ENCODE measurements at regions not wholly inside any gene's neighbourhood (a gene's known extent, or its start where the extent isn't known, plus 50 kb on each side); places are given as distances from the start of the nearest gene placed in this dataset.

DNA sequence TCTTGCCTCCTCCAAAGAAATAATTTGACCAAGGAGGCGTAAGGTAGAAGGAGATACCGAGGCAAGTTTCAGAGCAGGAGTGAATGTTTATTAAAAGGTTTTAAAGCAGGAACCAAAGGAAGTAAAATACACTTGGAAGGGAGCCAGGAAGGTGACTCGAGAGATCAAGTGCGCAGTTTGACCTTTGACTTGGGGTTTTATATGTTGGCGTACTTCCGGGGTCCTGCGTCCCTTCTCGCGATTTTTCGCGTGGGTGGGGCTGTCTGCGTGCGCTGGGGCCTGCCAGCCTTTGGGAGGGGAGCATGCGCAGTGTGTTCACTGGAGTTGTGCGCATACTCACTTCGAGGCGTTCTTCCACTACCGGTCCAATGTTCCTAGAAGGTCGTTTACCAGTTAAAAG lies 166.0 kb upstream of the IRX2 start:
- Histone ChIP-seq H3K27me3 (ENCODE audit: control insufficient read depth, insufficient read depth, low read length) (no peaks in the 10 kb centered on the region), H3K9me3 (ENCODE audit: control insufficient read depth, insufficient read depth, low read length) (peaks cover 70% of the 10 kb centered on the region), H3K27ac (ENCODE audit: low read depth, low read length) (no peak overlapping the region), H3K4me3 (ENCODE audit: low read depth, low read length) (no peak overlapping the region)
- no peak for DNase-seq (ENCODE audit: low read depth, low spot score)
- TF ChIP-seq, protein P1, sequence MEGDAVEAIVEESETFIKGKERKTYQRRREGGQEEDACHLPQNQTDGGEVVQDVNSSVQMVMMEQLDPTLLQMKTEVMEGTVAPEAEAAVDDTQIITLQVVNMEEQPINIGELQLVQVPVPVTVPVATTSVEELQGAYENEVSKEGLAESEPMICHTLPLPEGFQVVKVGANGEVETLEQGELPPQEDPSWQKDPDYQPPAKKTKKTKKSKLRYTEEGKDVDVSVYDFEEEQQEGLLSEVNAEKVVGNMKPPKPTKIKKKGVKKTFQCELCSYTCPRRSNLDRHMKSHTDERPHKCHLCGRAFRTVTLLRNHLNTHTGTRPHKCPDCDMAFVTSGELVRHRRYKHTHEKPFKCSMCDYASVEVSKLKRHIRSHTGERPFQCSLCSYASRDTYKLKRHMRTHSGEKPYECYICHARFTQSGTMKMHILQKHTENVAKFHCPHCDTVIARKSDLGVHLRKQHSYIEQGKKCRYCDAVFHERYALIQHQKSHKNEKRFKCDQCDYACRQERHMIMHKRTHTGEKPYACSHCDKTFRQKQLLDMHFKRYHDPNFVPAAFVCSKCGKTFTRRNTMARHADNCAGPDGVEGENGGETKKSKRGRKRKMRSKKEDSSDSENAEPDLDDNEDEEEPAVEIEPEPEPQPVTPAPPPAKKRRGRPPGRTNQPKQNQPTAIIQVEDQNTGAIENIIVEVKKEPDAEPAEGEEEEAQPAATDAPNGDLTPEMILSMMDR (IDR thresholded peaks at IDR 0.05; ENCODE audit: low read depth, low read length): no peak
- ChIA-PET POLR2A (no interaction called here), CTCF (no interaction called here)

DNA sequence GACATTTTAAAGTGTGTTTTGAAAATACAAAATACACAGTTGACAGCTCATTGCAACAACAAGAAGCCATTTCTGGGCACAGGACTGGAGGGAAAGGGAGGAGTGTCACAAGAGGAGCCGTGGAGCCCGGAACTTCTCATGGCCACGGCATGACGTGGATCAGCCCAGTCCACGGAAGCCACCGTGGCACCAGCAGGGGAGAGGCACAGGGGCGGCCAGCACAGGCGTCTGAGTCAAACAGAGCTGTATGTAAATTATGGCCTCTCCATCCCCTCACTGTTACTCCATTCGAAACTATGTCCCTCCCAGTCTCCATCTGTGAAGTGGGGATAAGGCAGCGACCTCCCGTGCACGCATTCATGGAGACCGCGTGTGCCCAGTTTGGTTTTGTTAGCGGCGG lies 165.6 kb upstream of the IRX2 start:
- no peak overlapping the region for H3K4me3 ChIP-seq (ENCODE audit: low read depth, low read length)
- no peak overlapping the region for H3K27ac ChIP-seq (ENCODE audit: low read depth, low read length)
- DNase-seq (ENCODE audit: low read depth, low spot score): no peak
- peaks cover 68% of the 10 kb centered on the region for H3K9me3 ChIP-seq (ENCODE audit: control insufficient read depth, insufficient read depth, low read length)
- ChIA-PET CTCF (no interaction called here), POLR2A (no interaction called here)
- no peaks in the 10 kb centered on the region for H3K27me3 ChIP-seq (ENCODE audit: control insufficient read depth, insufficient read depth, low read length)
- TF ChIP-seq, protein P1 (IDR thresholded peaks at IDR 0.05; ENCODE audit: low read depth, low read length): no peak

DNA sequence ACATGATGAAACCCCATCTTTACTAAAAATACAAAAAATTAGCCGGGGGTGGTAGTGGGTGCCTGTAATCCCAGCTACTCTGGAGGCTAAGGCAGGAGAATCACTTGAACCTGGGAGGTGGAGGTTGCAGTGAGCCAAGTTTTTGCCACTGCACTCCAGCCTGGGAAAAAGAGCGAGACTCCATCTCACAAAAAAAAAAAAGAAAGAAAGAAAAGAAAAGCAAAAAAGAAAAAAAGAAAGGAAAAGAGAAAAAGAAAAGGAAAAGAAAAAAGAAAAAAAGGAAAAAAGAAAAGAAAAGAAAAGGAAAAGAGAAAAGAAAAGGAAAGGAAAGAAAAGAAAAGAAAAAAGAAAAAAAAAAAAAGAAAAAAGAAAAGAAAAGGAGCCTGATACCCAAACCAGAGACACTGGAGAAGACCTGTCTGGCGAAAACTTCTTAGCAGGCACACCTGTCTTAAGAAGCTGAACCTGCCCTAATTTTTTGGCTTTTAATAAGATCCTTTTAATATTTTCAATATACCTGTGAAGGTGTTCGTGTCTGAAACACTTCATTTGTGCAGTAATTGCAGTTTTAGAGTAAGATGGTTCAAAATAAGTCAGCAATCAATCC lies 164.7 kb upstream of the IRX2 start:
- ChIA-PET POLR2A (no interaction called here), CTCF (no interaction called here)
- Histone ChIP-seq H3K27ac (ENCODE audit: low read depth, low read length) (no peak overlapping the region), H3K27me3 (ENCODE audit: control insufficient read depth, insufficient read depth, low read length) (no peaks in the 10 kb centered on the region), H3K4me3 (ENCODE audit: low read depth, low read length) (no peak overlapping the region), H3K9me3 (ENCODE audit: control insufficient read depth, insufficient read depth, low read length) (peaks cover 59% of the 10 kb centered on the region)
- no peak for DNase-seq (ENCODE audit: low read depth, low spot score)
- TF ChIP-seq, protein P1 (IDR thresholded peaks at IDR 0.05; ENCODE audit: low read depth, low read length): no peak

DNA sequence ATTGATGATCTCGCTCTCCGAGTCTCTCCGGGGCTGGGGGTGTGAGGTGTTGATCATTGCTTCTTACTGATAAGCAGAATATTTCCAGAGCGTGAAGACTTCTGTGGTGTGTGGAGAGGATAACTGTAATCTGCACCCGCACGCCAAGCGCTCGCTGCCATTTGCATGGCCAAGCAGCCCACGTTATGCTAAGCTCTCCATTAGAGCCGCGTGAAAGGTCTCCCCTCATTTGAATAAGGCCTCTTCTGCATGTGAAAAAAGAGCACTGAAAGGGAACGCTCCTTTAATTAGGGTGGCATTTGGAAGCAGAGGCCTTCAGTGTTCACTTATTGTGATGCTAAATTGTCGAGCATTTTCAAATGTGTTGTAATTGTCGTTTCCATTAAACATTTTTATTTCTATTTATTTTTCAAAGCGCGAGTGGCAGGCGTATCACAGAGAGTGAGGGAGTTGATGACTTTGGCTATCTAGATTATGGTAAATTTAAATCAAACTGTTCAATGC lies 163.6 kb upstream of the IRX2 start:
- H3K27me3 ChIP-seq (ENCODE audit: control insufficient read depth, insufficient read depth, low read length): no peaks in the 10 kb centered on the region
- ChIA-PET POLR2A (no interaction called here), CTCF (no interaction called here)
- no peak overlapping the region for H3K4me3 ChIP-seq (ENCODE audit: low read depth, low read length)
- no peak overlapping the region for H3K27ac ChIP-seq (ENCODE audit: low read depth, low read length)
- TF ChIP-seq, protein P1 (IDR thresholded peaks at IDR 0.05; ENCODE audit: low read depth, low read length): no peak
- DNase-seq (ENCODE audit: low read depth, low spot score): no peak
- H3K9me3 ChIP-seq (ENCODE audit: control insufficient read depth, insufficient read depth, low read length): peaks cover 56% of the 10 kb centered on the region

DNA sequence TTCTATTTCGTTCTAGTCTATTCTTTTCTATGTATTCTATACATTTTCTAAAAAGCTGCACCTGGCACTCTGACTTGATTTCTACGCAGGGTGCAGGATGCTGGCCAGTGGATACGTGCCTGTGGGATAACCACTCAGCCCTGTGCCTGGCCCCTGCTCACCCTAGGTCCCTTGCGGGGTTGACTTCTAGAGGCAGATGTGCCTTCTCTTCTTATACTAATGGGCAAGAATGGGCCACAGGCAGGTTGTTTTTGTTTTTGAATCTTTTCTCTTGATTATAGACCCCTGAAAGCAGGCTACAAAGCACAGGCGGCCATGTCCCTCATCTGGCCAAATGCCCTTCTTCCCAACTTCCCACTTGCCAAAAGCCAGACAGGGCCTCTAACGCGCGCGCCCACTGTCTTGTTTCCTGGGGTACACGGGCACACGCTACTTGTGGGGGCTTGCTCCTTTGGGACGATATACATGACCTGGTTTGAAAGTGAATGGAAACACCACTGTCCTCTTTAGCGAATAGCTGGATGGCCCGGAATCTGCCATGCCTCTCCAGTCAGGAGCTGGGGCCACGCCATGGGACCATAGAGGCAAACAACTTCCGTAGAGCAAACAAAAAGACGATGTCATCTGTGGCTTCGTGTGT lies 162.7 kb upstream of the IRX2 start:
- no peak for DNase-seq (ENCODE audit: low read depth, low spot score)
- CTCF ChIA-PET: no interaction called here
- POLR2A ChIA-PET: no interaction called here

More for the DNA sequence above, 162.7 kb upstream of the IRX2 start:
- H3K27me3 ChIP-seq (ENCODE audit: control insufficient read depth, insufficient read depth, low read length): no peaks in the 10 kb centered on the region
- H3K4me3 ChIP-seq (ENCODE audit: low read depth, low read length): no peak overlapping the region
- H3K27ac ChIP-seq (ENCODE audit: low read depth, low read length): no peak overlapping the region
- peaks cover 49% of the 10 kb centered on the region for H3K9me3 ChIP-seq (ENCODE audit: control insufficient read depth, insufficient read depth, low read length)
- TF ChIP-seq, protein P1 (IDR thresholded peaks at IDR 0.05; ENCODE audit: low read depth, low read length): no peak
